HG03159 (cell line): ENCODE measurements at regions not wholly inside any gene's neighbourhood (a gene's known extent, or its start where the extent isn't known, plus 50 kb on each side); places are given as distances from the start of the nearest gene placed in this dataset.
"Not testable (repeated sequence)": the region's sequence is repeated elsewhere in the genome, so short reads cannot be mapped to it uniquely, and the experiment has no call there.

Source experiments
- ATAC-seq: cut with Tn5 transposase; IDR thresholded peaks from one replicate; pipeline ENCODE4 v1.9.1; 2021; ENCODE audit warnings: mild to moderate bottlenecking, moderate library complexity; ENCODE audit not compliant: unreplicated experiment

- ATAC-seq: no peak
These were observed 760.2 kb upstream of the GBE1 start for GRCh38 chr3:82521657-82522056.

- no peak for ATAC-seq
These were observed 759.4 kb upstream of the GBE1 start for GRCh38 chr3:82520846-82521245.

- no peak for ATAC-seq
These were observed 748.6 kb upstream of the GBE1 start for GRCh38 chr3:82509951-82510603.

- no peak for ATAC-seq
These were observed 747.8 kb upstream of the GBE1 start for GRCh38 chr3:82509106-82509842.

- no peak for ATAC-seq
These were observed 744.8 kb upstream of the GBE1 start for GRCh38 chr3:82506204-82506603.

GRCh38 chr3:82505079-82505756, 743.8 kb upstream of the GBE1 start:
- no peak for ATAC-seq

GRCh38 chr3:82498186-82498585, 736.7 kb upstream of the GBE1 start:
- no peak for ATAC-seq

- ATAC-seq: no peak
These were observed 735.6 kb upstream of the GBE1 start for GRCh38 chr3:82496890-82497560.

- ATAC-seq: no peak
These were observed 734.2 kb upstream of the GBE1 start for GRCh38 chr3:82495655-82496054.

- ATAC-seq: no peak
These were observed 733.6 kb upstream of the GBE1 start for GRCh38 chr3:82494977-82495489.

- no peak for ATAC-seq
These were observed 732.4 kb upstream of the GBE1 start for GRCh38 chr3:82493858-82494257.

- no peak for ATAC-seq
These were observed 713.9 kb upstream of the GBE1 start for GRCh38 chr3:82475306-82475705.

GRCh38 chr3:82474711-82475110, 713.3 kb upstream of the GBE1 start:
- no peak for ATAC-seq

- no peak for ATAC-seq
These were observed 712.6 kb upstream of the GBE1 start for GRCh38 chr3:82473864-82474541.

GRCh38 chr3:82467051-82467450, 705.6 kb upstream of the GBE1 start:
- ATAC-seq: no peak

- no peak for ATAC-seq
These were observed 701.5 kb upstream of the GBE1 start for GRCh38 chr3:82462977-82463376.

- ATAC-seq: no peak
These were observed 699.8 kb upstream of the GBE1 start for GRCh38 chr3:82461049-82461889.

GRCh38 chr3:82448320-82448719, 686.9 kb upstream of the GBE1 start:
- no peak for ATAC-seq

GRCh38 chr3:82428821-82429220, 667.4 kb upstream of the GBE1 start:
- ATAC-seq: not testable (repeated sequence)

- no peak for ATAC-seq
These were observed 662.5 kb upstream of the GBE1 start for GRCh38 chr3:82424031-82424339.
